ENCODE measurements at regions not wholly inside any gene's neighbourhood (a gene's known extent, or its start where the extent isn't known, plus 50 kb on each side); places are given as distances from the start of the nearest gene placed in this dataset.

DNA sequence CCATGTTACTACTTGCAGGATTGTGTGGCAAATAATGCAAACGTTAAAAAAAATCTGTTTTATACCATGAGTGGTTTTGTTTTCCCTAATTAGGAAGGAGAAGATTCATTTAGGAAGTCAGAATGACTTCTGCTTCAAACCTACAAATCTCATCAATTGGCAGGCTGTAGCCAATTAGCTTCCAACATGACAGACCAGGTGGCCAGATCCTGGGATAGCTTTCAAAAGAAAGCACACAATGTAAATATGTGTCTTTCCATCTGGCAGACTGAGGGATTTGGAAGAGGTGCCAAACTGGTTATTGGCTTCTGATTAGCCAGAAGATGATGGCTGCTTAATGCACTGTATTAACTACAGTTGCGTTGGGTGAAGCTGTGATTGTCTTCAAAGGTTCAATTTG lies 432.8 kb downstream of the ANKRD50 start:
- Mint-ChIP-seq H3K4me1 (no peaks in the 10 kb centered on the region), H3K27me3 (no peaks in the 10 kb centered on the region), H3K9me3 (no peaks in the 10 kb centered on the region), H3K4me3 (no peak overlapping the region), H3K36me3 (no peaks in the 10 kb centered on the region), H3K27ac (no peak overlapping the region)

DNA sequence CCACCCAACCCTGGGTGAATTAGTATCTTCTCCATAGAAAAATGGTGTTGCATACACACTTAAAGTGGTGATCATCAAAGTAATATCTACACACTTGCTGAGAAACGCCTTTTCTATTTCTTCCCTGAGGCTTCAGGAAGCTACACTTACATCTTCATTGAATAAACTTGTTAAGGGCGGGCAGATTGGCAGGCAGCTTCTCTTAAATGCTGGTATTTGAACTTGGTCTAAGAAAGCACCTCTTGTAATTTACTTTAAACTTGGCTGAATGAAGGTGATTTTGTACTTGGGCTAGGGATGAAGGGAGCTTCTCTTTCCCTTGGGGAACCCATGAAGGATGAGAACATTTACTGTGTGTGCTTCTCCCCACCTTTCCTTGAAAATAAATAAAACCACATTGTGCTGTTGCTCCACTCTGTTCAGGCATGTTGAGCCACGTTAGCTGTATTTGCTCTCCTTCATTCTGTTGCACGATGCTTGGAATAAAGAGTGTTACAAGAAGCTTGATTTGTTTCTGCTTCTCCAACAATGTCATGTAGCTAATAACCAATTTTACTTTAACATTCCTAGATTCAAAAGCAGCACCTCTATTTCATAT lies 430.1 kb downstream of the ANKRD50 start:
- Mint-ChIP-seq H3K4me3 (no peak overlapping the region), H3K4me1 (no peaks in the 10 kb centered on the region), H3K27ac (peak overlapping the region in 1 of 3 donors; percentile 13), H3K36me3 (no peaks in the 10 kb centered on the region), H3K27me3 (no peaks in the 10 kb centered on the region), H3K9me3 (peaks cover 0 to 2% (median 0%) of the 10 kb centered on the region in 3 donors)

DNA sequence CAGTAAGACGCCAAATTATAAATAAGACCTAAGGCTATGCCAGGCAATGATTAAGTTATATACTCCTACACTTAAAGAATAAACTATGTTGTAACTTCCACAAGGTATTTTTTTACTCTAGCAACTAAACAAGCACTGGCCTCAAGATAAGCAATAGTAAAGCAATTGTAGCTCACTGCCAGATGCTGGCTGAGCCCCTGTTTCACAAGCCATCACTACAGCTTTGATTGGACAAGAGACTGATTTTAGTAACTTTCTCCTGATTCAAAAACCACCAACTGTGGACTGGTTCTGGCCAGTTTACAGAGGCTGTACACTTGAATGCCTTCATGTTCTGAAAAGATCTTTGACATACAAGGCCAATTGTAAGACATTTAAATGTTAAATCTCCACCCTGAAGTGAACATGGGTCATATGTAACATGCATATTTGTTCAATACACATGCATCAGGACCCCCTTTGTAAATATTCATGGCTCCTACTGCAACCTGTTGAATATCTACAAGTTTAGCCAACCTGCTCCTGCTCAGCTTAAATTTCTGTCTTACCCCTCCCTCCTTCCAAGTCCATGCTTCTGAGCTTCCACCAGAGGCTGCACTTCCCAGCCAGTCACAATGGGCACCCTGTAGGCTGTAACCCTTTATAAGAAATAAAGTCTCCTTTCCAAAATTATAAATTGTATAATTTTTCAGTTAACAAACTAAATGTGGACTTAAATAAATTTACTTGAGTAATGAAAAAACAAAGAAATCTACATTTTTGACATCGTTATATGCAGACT lies 423.6 kb downstream of the ANKRD50 start:
- Mint-ChIP-seq H3K4me3 (no peak overlapping the region), H3K27me3 (peaks cover 2% of the 10 kb centered on the region), H3K4me1 (peaks cover 0 to 2% (median 0%) of the 10 kb centered on the region in 3 donors), H3K36me3 (no peaks in the 10 kb centered on the region), H3K9me3 (peaks cover 0 to 2% (median 0%) of the 10 kb centered on the region in 3 donors), H3K27ac (no peak overlapping the region)

DNA sequence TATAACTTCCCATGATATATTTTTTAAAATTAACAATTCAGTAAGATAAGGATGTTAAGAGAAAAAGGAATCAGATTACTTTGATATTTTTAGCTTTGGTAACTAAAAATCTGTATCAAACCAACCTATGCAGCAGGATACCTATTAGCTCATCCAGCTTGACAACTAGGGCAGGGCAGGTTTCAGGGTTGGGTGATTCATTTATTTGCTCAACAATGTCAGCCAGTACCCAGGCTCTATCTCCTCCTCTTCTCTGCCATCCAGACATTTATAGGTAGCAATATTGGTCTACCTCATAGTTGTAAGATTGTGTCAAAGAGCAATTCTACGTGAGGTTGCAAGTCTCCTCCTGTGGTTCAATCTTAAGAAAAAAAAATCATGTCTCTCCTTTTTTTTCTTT lies 421.9 kb downstream of the ANKRD50 start:
- Mint-ChIP-seq H3K27ac (no peak overlapping the region), H3K4me3 (no peak overlapping the region), H3K4me1 (peaks cover 0 to 2% (median 0%) of the 10 kb centered on the region in 3 donors), H3K9me3 (peaks cover 0 to 2% (median 0%) of the 10 kb centered on the region in 3 donors), H3K27me3 (peaks cover 2% of the 10 kb centered on the region), H3K36me3 (no peaks in the 10 kb centered on the region)

DNA sequence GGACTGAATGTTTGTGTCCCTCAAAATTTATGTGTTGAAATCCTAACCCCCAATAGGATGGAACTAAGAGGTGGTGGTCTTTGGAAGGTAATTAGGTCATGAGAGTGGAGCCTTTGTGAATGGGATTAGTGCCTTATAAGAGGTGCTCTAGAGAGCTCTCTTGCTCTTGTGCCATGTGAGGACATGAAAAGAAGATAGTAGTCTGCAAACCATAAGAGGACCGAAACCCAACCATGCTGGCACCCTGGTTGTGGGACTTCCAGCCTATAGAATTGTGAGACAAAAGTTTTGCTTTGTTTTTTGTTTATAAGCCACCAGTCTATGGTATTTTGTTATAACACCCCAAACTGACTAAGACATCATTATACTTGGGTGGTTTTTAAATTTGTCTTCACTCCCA lies 417.1 kb downstream of the ANKRD50 start:
- no peaks in the 10 kb centered on the region for H3K27me3 Mint-ChIP-seq
- no peak overlapping the region for H3K4me3 Mint-ChIP-seq
- no peaks in the 10 kb centered on the region for H3K36me3 Mint-ChIP-seq
- no peaks in the 10 kb centered on the region for H3K9me3 Mint-ChIP-seq
- no peak overlapping the region for H3K27ac Mint-ChIP-seq
- H3K4me1 Mint-ChIP-seq = peaks cover 0 to 2% (median 0%) of the 10 kb centered on the region in 3 donors

DNA sequence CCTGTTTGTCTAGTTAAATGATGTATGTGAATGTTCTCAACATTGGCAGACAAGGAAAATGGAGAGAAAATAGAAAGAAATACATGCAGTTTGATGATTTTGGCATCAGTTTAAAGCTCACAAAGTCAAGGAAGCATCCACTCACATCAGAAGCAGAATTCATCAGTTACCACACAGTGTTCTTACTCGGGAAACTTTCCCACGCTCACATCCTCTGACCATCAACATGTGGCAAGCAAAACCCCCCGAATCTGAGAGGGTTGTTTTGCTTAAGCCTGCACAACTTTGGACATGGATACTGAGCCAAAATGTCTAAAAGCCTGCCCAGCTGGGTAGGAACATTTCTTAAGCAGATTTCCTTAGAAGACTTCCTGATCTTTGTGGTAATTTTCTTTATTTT lies 407.6 kb downstream of the ANKRD50 start:
- no peaks in the 10 kb centered on the region for H3K9me3 Mint-ChIP-seq
- H3K4me3 Mint-ChIP-seq = no peak overlapping the region
- peaks cover 0 to 2% (median 0%) of the 10 kb centered on the region in 3 donors for H3K4me1 Mint-ChIP-seq
- no peaks in the 10 kb centered on the region for H3K36me3 Mint-ChIP-seq
- H3K27ac Mint-ChIP-seq = no peak overlapping the region
- H3K27me3 Mint-ChIP-seq = no peaks in the 10 kb centered on the region

DNA sequence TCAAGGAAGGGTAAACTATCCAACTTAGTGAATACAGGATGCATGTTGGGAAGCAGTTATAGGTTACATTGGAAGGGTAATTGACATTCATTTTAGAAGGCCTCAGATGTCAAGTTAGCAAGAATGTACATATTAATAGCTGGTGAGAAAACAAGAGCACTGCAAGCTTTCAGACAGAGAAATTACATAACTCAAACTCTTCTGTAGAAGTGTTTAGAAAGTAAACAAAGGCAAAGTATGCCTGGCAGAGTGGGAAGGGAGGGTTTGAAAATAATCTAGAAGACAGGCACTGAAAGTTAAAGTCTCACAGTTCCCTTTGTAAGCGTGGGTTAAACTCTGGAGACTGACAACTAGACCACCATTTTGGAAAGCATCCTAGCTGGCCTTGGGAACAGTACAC lies 406.2 kb downstream of the ANKRD50 start:
- H3K36me3 Mint-ChIP-seq = no peaks in the 10 kb centered on the region

DNA sequence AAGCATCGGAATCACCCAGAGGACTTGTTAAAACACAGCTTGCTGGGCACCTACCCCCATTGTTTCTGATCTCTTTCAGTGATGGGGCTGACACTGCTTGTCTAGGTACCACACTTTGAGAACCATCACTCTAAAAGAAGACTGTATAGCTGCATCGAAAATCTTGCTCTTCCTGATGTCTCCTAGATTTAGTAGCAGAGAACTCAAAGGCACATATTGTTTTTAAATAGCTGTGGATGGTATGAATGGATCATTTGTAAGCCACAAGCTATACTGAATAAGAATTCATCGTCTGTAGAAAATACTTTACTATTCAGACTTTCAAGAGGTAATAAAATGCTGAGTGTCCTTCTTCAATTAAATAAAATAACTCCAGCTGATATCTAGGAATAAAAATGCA lies 405.4 kb downstream of the ANKRD50 start:
- H3K4me1 Mint-ChIP-seq = peaks cover 0 to 2% (median 0%) of the 10 kb centered on the region in 3 donors
- no peak overlapping the region for H3K27ac Mint-ChIP-seq
- peaks cover 0 to 2% (median 0%) of the 10 kb centered on the region in 3 donors for H3K9me3 Mint-ChIP-seq
- no peak overlapping the region for H3K4me3 Mint-ChIP-seq
- no peaks in the 10 kb centered on the region for H3K36me3 Mint-ChIP-seq
- no peaks in the 10 kb centered on the region for H3K27me3 Mint-ChIP-seq

More for the DNA sequence above, 406.2 kb downstream of the ANKRD50 start:
- H3K9me3 Mint-ChIP-seq = peaks cover 0 to 2% (median 0%) of the 10 kb centered on the region in 3 donors
- no peak overlapping the region for H3K27ac Mint-ChIP-seq
- no peaks in the 10 kb centered on the region for H3K27me3 Mint-ChIP-seq
- H3K4me3 Mint-ChIP-seq = no peak overlapping the region
- peaks cover 0 to 2% (median 0%) of the 10 kb centered on the region in 3 donors for H3K4me1 Mint-ChIP-seq

DNA sequence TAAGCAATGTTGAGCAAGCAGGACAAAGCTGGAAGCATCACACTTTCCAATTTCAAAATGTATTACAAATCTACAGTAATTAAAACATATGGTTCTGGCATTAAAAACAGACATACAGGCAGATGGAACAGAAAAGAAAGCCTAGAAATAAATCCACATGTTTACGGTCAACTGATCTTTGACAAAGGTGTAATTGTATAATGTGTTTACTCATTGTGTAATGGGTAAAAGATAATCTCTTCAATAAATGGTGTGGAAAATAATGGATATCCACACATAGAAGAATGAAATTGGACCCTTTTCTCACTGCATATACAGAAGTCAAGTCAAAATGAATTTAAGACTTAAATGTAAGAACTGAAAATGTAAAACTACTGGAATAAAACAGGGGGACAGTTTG lies 394.2 kb downstream of the ANKRD50 start:
- no peaks in the 10 kb centered on the region for H3K9me3 Mint-ChIP-seq
- no peaks in the 10 kb centered on the region for H3K27me3 Mint-ChIP-seq
- H3K4me3 Mint-ChIP-seq = no peak overlapping the region
- no peaks in the 10 kb centered on the region for H3K4me1 Mint-ChIP-seq
- no peaks in the 10 kb centered on the region for H3K36me3 Mint-ChIP-seq
- no peak overlapping the region for H3K27ac Mint-ChIP-seq

DNA sequence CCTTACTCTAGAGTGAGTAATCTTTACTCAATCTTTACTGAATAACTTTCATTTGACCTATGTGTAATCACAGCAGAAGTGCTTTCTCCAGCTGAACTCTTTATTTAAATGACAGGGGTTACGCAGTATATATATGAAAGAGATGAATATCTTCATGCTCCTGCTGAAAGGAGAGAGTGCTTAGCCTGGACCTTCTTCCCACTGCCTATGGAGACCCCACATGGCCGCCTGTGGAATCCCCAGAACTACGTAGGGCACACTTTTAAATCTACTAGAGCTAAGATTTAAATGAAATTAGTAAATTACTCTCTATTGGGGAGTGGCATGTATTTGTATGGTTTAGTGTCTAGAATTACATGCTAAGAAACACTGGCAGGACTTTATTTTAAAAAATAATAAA lies 391.2 kb downstream of the ANKRD50 start:
- Mint-ChIP-seq H3K4me1 (no peaks in the 10 kb centered on the region), H3K36me3 (no peaks in the 10 kb centered on the region), H3K27ac (no peak overlapping the region), H3K27me3 (peaks cover 1% of the 10 kb centered on the region), H3K4me3 (no peak overlapping the region), H3K9me3 (no peaks in the 10 kb centered on the region)

DNA sequence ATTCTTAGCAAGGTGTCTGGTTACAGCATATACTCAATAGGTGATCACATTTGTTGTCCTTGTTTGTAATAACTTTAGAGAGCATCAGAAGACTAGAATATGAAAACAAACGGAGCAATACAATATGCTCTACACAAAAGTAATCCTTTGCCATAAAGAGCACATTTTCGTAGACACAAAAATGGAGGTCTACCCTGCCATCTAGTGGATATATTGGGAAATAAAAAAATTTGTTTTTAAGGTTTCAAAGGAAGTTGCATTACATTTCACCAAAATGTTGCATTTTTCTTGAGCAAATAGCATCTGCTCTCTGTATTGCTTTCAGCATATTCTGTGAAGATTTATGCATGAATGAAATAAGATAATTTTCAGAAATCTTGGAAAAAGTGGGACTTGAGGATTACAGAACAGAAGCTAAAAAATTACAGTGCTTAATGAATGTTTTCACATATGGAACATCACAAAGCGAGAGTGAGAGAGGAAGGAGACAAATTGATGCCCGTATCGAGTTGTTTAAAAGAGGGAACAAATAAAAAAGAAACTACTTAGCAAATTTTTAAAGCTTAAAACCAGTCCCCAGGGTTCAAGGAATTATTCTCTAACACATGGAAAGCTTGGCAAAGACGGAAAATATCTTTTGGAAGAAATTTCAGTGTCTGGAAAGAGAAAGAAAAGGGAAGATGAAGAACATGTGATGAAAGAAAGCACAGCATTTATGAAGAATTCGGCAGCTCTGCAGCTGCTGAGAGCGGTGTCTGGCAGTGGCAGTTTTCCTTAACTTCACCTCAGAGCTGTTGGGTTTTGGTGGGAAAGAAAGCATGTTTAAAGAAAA lies 390.1 kb downstream of the ANKRD50 start:
- no peak overlapping the region for H3K27ac Mint-ChIP-seq
- no peaks in the 10 kb centered on the region for H3K36me3 Mint-ChIP-seq
- H3K27me3 Mint-ChIP-seq = peaks cover 1% of the 10 kb centered on the region
- H3K4me1 Mint-ChIP-seq = no peaks in the 10 kb centered on the region
- H3K9me3 Mint-ChIP-seq = no peaks in the 10 kb centered on the region
- H3K4me3 Mint-ChIP-seq = no peak overlapping the region

DNA sequence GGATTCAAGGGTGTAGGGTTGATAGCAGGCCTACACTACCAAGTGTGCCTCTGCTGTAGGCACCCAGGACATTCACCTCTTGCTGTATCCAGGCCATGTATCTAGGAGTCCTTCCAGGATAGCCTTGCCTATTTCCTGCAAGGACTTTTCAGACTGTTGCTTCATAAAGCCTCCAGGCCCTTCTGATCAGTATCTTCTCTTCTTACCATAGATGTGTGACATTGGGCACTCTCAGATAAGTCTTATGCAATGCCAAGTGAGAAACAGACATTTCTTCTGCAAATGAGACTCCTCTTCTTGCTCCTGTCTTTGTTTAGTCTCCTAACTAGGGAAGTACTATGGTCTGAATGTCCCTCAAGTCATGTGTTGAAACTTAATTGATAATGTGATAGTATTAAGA lies 386.8 kb downstream of the ANKRD50 start:
- no peaks in the 10 kb centered on the region for H3K36me3 Mint-ChIP-seq
- H3K4me1 Mint-ChIP-seq = no peaks in the 10 kb centered on the region
- H3K27ac Mint-ChIP-seq = no peak overlapping the region
- no peaks in the 10 kb centered on the region for H3K9me3 Mint-ChIP-seq
- H3K27me3 Mint-ChIP-seq = peaks cover 1% of the 10 kb centered on the region
- no peak overlapping the region for H3K4me3 Mint-ChIP-seq

DNA sequence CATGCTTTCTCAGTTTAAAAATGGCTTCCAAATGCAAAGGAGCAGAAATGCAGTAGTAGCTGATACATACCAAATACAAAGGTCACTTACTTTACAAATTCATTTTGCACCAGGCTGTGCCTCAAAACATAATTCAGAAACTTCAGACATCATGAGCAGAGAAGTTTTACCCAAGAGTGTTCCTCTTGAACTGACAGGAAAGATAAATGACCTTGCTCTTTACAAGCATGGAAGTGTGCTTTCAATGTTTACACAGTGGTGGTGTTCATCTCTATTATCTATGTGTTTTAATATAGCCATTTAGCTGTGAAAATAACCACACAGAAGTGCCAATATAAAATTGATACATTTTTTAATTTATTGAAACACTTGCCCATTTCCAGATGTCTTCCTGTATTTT lies 383.4 kb downstream of the ANKRD50 start:
- Mint-ChIP-seq H3K4me1 (no peaks in the 10 kb centered on the region), H3K9me3 (no peaks in the 10 kb centered on the region), H3K27me3 (peaks cover 1% of the 10 kb centered on the region), H3K36me3 (no peaks in the 10 kb centered on the region), H3K27ac (no peak overlapping the region), H3K4me3 (no peak overlapping the region)

DNA sequence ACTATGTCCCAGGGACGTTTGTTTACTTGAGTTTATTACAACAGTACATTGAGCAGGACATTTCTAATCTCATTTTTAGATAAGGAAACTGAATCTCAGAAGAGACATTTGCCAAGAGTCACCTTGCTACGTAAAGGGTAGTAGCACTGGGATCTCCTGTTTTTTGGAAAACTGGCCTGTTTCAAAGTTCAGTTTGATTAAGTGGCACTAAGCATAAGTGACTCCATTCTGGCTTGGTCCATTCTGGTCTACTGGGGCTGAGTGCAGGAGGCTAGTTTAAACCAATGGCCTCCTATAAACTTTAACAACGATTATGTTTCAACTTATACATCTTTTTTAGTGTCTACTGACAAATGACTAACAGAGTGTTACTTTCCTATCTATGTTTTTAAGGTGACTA lies 382.5 kb downstream of the ANKRD50 start:
- no peak overlapping the region for H3K27ac Mint-ChIP-seq
- no peaks in the 10 kb centered on the region for H3K36me3 Mint-ChIP-seq
- H3K4me1 Mint-ChIP-seq = no peaks in the 10 kb centered on the region
- no peak overlapping the region for H3K4me3 Mint-ChIP-seq
- no peaks in the 10 kb centered on the region for H3K9me3 Mint-ChIP-seq
- H3K27me3 Mint-ChIP-seq = peaks cover 1% of the 10 kb centered on the region

DNA sequence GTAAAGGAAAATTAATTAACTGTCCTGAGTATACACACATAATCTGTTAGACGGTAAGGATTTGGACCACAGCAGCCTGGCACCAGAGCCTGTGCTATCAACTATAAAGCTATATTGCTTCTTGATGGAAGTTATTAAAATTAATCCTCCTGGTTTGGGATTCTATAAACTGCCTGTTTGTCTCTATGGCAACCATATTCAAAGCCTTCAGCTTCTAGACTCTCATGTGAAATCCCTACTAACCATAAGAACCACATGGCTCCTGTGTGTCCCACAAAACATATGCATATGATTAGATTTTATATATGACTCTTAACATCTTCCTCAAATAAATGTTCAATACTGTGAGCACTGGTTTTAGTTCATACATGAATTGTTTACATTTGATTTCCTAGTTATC lies 380.8 kb downstream of the ANKRD50 start:
- Mint-ChIP-seq H3K4me1 (no peaks in the 10 kb centered on the region), H3K27ac (no peak overlapping the region), H3K27me3 (no peaks in the 10 kb centered on the region), H3K36me3 (no peaks in the 10 kb centered on the region), H3K9me3 (no peaks in the 10 kb centered on the region), H3K4me3 (no peak overlapping the region)

All from IgD-negative memory B cell (primary cell).